ENCODE measurements at regions not wholly inside any gene's neighbourhood (a gene's known extent, or its start where the extent isn't known, plus 50 kb on each side); places are given as distances from the start of the nearest gene placed in this dataset.

- H3K4me2 ChIP-seq (ENCODE audit: low read length) = no peak overlapping the region
- H4K20me1 ChIP-seq (ENCODE audit: insufficient read depth, low read length) = no peaks in the 10 kb centered on the region
- no peak overlapping the region for H3K27ac ChIP-seq (ENCODE audit: low read length)
- H3K4me3 ChIP-seq (ENCODE audit: low read length) = no peak overlapping the region
- H3K9ac ChIP-seq (ENCODE audit: low read length) = no peak overlapping the region
- 0 out of 2 replicates have a peak, but pooled peaks cover 4% of the 10 kb centered on the region for H3K27me3 ChIP-seq (ENCODE audit: low read depth, low read length)
- H3K4me1 ChIP-seq (ENCODE audit: low read length) = no peaks in the 10 kb centered on the region
- H3K79me2 ChIP-seq (ENCODE audit: low read length) = no peaks in the 10 kb centered on the region
- no peaks in the 10 kb centered on the region for H3K36me3 ChIP-seq (replicated peaks; ENCODE audit: low read depth, low read length)
- TF ChIP-seq EZH2phosphoT487 (IDR thresholded peaks at IDR 0.05; ENCODE audit: low read depth) = no peak
- TF ChIP-seq, protein P1, sequence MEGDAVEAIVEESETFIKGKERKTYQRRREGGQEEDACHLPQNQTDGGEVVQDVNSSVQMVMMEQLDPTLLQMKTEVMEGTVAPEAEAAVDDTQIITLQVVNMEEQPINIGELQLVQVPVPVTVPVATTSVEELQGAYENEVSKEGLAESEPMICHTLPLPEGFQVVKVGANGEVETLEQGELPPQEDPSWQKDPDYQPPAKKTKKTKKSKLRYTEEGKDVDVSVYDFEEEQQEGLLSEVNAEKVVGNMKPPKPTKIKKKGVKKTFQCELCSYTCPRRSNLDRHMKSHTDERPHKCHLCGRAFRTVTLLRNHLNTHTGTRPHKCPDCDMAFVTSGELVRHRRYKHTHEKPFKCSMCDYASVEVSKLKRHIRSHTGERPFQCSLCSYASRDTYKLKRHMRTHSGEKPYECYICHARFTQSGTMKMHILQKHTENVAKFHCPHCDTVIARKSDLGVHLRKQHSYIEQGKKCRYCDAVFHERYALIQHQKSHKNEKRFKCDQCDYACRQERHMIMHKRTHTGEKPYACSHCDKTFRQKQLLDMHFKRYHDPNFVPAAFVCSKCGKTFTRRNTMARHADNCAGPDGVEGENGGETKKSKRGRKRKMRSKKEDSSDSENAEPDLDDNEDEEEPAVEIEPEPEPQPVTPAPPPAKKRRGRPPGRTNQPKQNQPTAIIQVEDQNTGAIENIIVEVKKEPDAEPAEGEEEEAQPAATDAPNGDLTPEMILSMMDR (IDR thresholded peaks at IDR 0.05; ENCODE audit: low read depth, low read length) = no peak
- H2AFZ ChIP-seq (ENCODE audit: low read depth, low read length) = no peak overlapping the region
- no peaks in the 10 kb centered on the region for H3K9me3 ChIP-seq (ENCODE audit: insufficient read depth, low read length)
Observed at GRCh38 chrX:39542316-39542715, 555.4 kb downstream of the BCOR start.

- no peak overlapping the region for H3K9ac ChIP-seq (ENCODE audit: low read length)
- H3K4me2 ChIP-seq (ENCODE audit: low read length) = no peak overlapping the region
- H3K27ac ChIP-seq (ENCODE audit: low read length) = no peak overlapping the region
- H3K4me1 ChIP-seq (ENCODE audit: low read length) = no peaks in the 10 kb centered on the region
- no peaks in the 10 kb centered on the region for H3K36me3 ChIP-seq (replicated peaks; ENCODE audit: low read depth, low read length)
- TF ChIP-seq EZH2phosphoT487 (IDR thresholded peaks at IDR 0.05; ENCODE audit: low read depth) = no peak
- TF ChIP-seq, protein P1 (IDR thresholded peaks at IDR 0.05; ENCODE audit: low read depth, low read length) = no peak
- no peaks in the 10 kb centered on the region for H3K9me3 ChIP-seq (ENCODE audit: insufficient read depth, low read length)
- H3K4me3 ChIP-seq (ENCODE audit: low read length) = no peak overlapping the region
- H3K79me2 ChIP-seq (ENCODE audit: low read length) = no peaks in the 10 kb centered on the region
- no peak overlapping the region for H2AFZ ChIP-seq (ENCODE audit: low read depth, low read length)
- 0 out of 2 replicates have a peak, but pooled peaks cover 8% of the 10 kb centered on the region for H3K27me3 ChIP-seq (ENCODE audit: low read depth, low read length)
- H4K20me1 ChIP-seq (ENCODE audit: insufficient read depth, low read length) = no peaks in the 10 kb centered on the region
Observed at GRCh38 chrX:39550795-39551361, 546.9 kb downstream of the BCOR start.

GRCh38 chrX:39551762-39552161, 546.0 kb downstream of the BCOR start:
- Histone ChIP-seq H3K4me1 (ENCODE audit: low read length) (no peaks in the 10 kb centered on the region), H3K79me2 (ENCODE audit: low read length) (no peaks in the 10 kb centered on the region), H3K4me2 (ENCODE audit: low read length) (no peak overlapping the region), H4K20me1 (ENCODE audit: insufficient read depth, low read length) (no peaks in the 10 kb centered on the region), H3K27me3 (ENCODE audit: low read depth, low read length) (0 out of 2 replicates have a peak, but pooled peaks cover 8% of the 10 kb centered on the region), H2AFZ (ENCODE audit: low read depth, low read length) (no peak overlapping the region), H3K27ac (ENCODE audit: low read length) (no peak overlapping the region), H3K4me3 (ENCODE audit: low read length) (no peak overlapping the region), H3K9me3 (ENCODE audit: insufficient read depth, low read length) (no peaks in the 10 kb centered on the region), H3K36me3 (replicated peaks; ENCODE audit: low read depth, low read length) (no peaks in the 10 kb centered on the region), H3K9ac (ENCODE audit: low read length) (no peak overlapping the region)
- TF ChIP-seq, protein P1 (IDR thresholded peaks at IDR 0.05; ENCODE audit: low read depth, low read length) = no peak
- no peak for TF ChIP-seq EZH2phosphoT487 (IDR thresholded peaks at IDR 0.05; ENCODE audit: low read depth)

DNA sequence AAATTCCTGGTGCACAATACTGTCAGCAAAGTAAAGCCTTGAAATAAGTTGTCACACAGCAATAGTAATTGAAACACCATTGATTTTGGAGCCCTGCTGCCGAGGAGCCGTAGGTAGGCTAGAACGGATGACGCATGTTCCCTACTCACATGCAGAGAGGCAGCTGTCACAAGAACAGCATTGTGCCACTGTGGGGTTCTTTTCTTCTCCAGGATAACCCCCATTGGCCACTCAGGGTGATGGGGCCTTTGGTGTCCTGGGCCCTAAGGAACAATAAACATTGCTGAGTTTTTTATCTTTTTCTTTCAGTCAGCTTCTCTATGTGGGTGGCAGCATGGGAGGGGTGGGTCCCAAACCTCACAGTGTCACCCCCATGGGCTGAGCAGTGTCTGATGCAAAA, 542.3 kb downstream of the BCOR start:
- Histone ChIP-seq H3K4me1 (ENCODE audit: low read length) (no peaks in the 10 kb centered on the region), H3K27me3 (ENCODE audit: low read depth, low read length) (peaks cover 11% of the 10 kb centered on the region; the same call in 1 of the 2 replicates), H3K9ac (ENCODE audit: low read length) (no peak overlapping the region), H2AFZ (ENCODE audit: low read depth, low read length) (no peak overlapping the region), H3K4me2 (ENCODE audit: low read length) (no peak overlapping the region), H3K79me2 (ENCODE audit: low read length) (no peaks in the 10 kb centered on the region), H3K36me3 (replicated peaks; ENCODE audit: low read depth, low read length) (no peaks in the 10 kb centered on the region), H4K20me1 (ENCODE audit: insufficient read depth, low read length) (no peaks in the 10 kb centered on the region), H3K9me3 (ENCODE audit: insufficient read depth, low read length) (no peaks in the 10 kb centered on the region), H3K27ac (ENCODE audit: low read length) (no peak overlapping the region), H3K4me3 (ENCODE audit: low read length) (no peak overlapping the region)
- TF ChIP-seq, protein P1 (IDR thresholded peaks at IDR 0.05; ENCODE audit: low read depth, low read length) = no peak
- no peak for TF ChIP-seq EZH2phosphoT487 (IDR thresholded peaks at IDR 0.05; ENCODE audit: low read depth)

All from OCI-LY3 (cell line).